ENCODE measurements at regions not wholly inside any gene's neighbourhood (a gene's known extent, or its start where the extent isn't known, plus 50 kb on each side); places are given as distances from the start of the nearest gene placed in this dataset.

GRCh38 chr2:220034426-220035130 is 407.1 kb downstream of the SLC4A3 start:
- Histone ChIP-seq H3K36me3 (ENCODE audit: insufficient read depth, low read length) (no peaks in the 10 kb centered on the region), H3K4me1 (ENCODE audit: insufficient read depth, low read length) (no peaks in the 10 kb centered on the region), H3K4me3 (ENCODE audit: low read length) (no peak overlapping the region), H3K27me3 (ENCODE audit: control insufficient read depth in 1 of 2, insufficient read depth in 2 of 2, low read length in 2 of 2) (no peaks in the 10 kb centered on the region), H3K9me3 (ENCODE audit: control insufficient read depth in 1 of 2, insufficient read depth in 1 of 2, low read length in 2 of 2) (peaks cover 0 to 4% of the 10 kb centered on the region in 2 experiments), H3K27ac (ENCODE audit: low read depth in 1 of 2, low read length in 2 of 2) (no peak overlapping the region)
- ATAC-seq (ENCODE audit: poor library complexity) (no peak), DNase-seq (no peak)
- Mint-ChIP-seq H3K4me1 (ENCODE audit: low read depth) (no peaks in the 10 kb centered on the region), H3K9me3 (no peaks in the 10 kb centered on the region), H3K27me3 (peaks cover 5% of the 10 kb centered on the region), H3K36me3 (ENCODE audit: low read depth) (no peaks in the 10 kb centered on the region), H3K27ac (no peak overlapping the region), H3K4me3 (no peak overlapping the region)
- intact Hi-C loops (cut with DNase I, micrococcal nuclease), result no loop called here
- CTCF ChIA-PET, result no interaction called here
- TF ChIP-seq CTCF (IDR thresholded peaks at IDR 0.05), result no peak
- POLR2A ChIA-PET, result no interaction called here

- Mint-ChIP-seq H3K9me3 (no peaks in the 10 kb centered on the region), H3K36me3 (ENCODE audit: low read depth) (no peaks in the 10 kb centered on the region), H3K27me3 (peaks cover 5% of the 10 kb centered on the region), H3K4me3 (no peak overlapping the region), H3K27ac (no peak overlapping the region), H3K4me1 (ENCODE audit: low read depth) (no peaks in the 10 kb centered on the region)
- no peak for TF ChIP-seq CTCF (IDR thresholded peaks at IDR 0.05)
- POLR2A ChIA-PET, result no interaction called here
- Histone ChIP-seq H3K36me3 (ENCODE audit: insufficient read depth, low read length) (no peaks in the 10 kb centered on the region), H3K4me1 (ENCODE audit: insufficient read depth, low read length) (no peaks in the 10 kb centered on the region), H3K9me3 (ENCODE audit: control insufficient read depth in 1 of 2, insufficient read depth in 1 of 2, low read length in 2 of 2) (peaks cover 0 to 4% of the 10 kb centered on the region in 2 experiments), H3K27me3 (ENCODE audit: control insufficient read depth in 1 of 2, insufficient read depth in 2 of 2, low read length in 2 of 2) (no peaks in the 10 kb centered on the region), H3K27ac (ENCODE audit: low read depth in 1 of 2, low read length in 2 of 2) (no peak overlapping the region), H3K4me3 (ENCODE audit: low read length) (no peak overlapping the region)
- CTCF ChIA-PET, result no interaction called here
- ATAC-seq (ENCODE audit: poor library complexity) (no peak), DNase-seq (no peak)
- intact Hi-C loops (cut with DNase I, micrococcal nuclease), result no loop called here
Measured at GRCh38 chr2:220036431-220036830, 409.0 kb downstream of the SLC4A3 start.

DNA sequence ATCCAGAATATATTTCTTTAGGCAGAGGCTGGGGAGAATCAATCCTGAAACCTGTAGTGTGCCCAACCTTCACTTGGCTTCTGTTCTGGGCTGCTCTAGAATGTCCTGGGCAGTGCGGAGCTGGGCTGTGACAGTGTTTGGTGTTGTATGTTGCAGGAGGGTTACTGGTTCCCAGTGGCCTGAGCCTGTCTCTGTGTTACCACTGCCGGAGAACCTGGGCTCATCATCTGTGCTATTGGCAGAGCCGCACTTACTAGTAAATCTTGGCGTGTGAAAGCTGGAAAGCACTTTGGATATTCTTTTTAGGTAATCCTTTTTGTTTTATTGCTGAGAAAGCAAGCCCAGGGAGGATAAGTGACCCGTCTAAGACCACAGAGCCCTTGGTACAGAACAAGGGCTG is 412.9 kb downstream of the SLC4A3 start:
- DNase-seq, result no peak
- H3K4me1 Mint-ChIP-seq (ENCODE audit: low read depth), result no peaks in the 10 kb centered on the region
- Histone ChIP-seq H3K4me3 (ENCODE audit: low read length) (no peak overlapping the region), H3K9me3 (ENCODE audit: control insufficient read depth in 1 of 2, insufficient read depth in 1 of 2, low read length in 2 of 2) (no peaks in the 10 kb centered on the region), H3K27ac (ENCODE audit: low read depth in 1 of 2, low read length in 2 of 2) (no peak overlapping the region), H3K4me1 (ENCODE audit: insufficient read depth, low read length) (no peaks in the 10 kb centered on the region), H3K27me3 (ENCODE audit: control insufficient read depth in 1 of 2, insufficient read depth in 2 of 2, low read length in 2 of 2) (no peaks in the 10 kb centered on the region), H3K36me3 (ENCODE audit: insufficient read depth, low read length) (no peaks in the 10 kb centered on the region)
- H3K36me3 Mint-ChIP-seq (ENCODE audit: low read depth), result no peaks in the 10 kb centered on the region
- TF ChIP-seq CTCF (IDR thresholded peaks at IDR 0.05), result no peak
- ChIA-PET CTCF (interaction anchor here (0.5 kb wide), 1 partner anchor 126 kb away, joined by 4 read pairs; no protein-coding TSS in a partner anchor), POLR2A (no interaction called here)
- H3K27ac Mint-ChIP-seq, result no peak overlapping the region
- no peaks in the 10 kb centered on the region for H3K9me3 Mint-ChIP-seq
- no peak overlapping the region for H3K4me3 Mint-ChIP-seq
- H3K27me3 Mint-ChIP-seq, result peaks cover 5% of the 10 kb centered on the region
- no peak for ATAC-seq (ENCODE audit: poor library complexity)
- intact Hi-C loops (cut with DNase I, micrococcal nuclease), result no loop called here
